Ammon's horn (tissue), 1 donor: ENCODE measurements at regions not wholly inside any gene's neighbourhood (a gene's known extent, or its start where the extent isn't known, plus 50 kb on each side); places are given as distances from the start of the nearest gene placed in this dataset.
A peak's percentile ranks its signal among the peaks of the same experiment; 100 is the strongest.

Experiments
- DNase-seq: peaks from one replicate; pipeline ENCODE4 v3.0.0-alpha.2; 2016; ENCODE audit warnings: low spot score

GRCh38 chr1:172801771-172802322 lies 142.9 kb downstream of the FASLG start:
- no peak for DNase-seq

DNA sequence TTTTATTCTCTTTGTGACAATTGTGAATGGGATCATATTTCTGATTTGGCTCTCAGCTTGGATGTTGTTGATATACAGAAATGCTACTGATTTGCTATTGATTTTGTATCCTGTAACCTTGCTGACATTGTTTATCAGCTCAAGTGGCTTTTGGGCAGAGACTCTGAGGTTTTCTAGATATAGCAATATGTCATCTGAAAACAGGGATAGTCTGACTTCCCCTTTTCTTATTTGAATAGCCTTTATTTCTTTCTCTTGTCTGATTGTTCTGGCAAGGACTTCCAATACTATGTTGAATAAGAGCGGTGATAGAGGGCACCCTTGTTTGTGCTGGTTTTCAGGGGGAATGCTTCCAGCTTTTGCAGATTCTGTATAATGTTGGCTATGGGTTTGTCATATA lies 150.8 kb downstream of the FASLG start:
- no peak for DNase-seq

- no peak for DNase-seq
These were observed 151.7 kb downstream of the FASLG start for GRCh38 chr1:172810480-172811175.

GRCh38 chr1:172811694-172812093 lies 152.8 kb downstream of the FASLG start:
- DNase-seq, result no peak

DNA sequence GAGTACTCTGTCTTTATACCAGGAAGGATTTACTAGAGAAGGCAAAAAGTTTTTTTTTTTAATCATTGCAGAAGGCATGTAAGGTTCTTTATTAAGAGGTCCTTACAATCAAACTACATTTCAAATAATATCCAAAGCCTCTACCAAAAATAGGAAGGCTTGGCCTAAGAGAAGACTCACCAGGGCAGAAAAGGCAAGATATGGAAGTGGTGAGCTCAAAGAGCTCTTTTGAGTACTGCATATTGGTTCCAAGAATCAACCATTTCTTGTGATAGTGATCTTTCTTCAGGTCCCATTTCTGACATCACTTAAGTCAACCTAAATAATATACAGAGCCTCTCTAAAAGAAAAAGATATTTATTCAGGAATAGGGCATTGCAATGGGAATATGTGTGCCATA lies 153.2 kb downstream of the FASLG start:
- DNase-seq, result no peak

GRCh38 chr1:172813330-172813729 lies 154.4 kb downstream of the FASLG start:
- DNase-seq, result no peak

DNA sequence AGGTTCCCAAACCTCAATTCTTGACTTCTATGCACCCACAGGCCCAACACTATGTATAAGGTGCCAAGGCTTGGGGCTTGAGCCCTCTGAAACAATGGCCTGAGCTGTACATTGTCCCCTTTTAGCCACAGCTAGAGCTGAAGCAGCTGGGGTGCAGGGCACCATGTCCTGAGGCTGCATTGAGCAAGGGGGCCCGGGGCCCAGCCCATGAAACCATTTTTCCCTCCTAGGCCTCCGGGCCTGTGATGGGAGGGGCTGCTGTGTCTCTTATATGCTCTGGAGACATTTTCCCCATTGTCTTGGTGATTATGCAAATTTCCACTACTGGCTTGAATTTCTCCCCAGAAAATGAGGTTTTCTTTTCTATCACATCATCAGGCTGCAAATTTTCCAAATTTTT lies 155.5 kb downstream of the FASLG start:
- DNase-seq, result no peak

- no peak for DNase-seq
These were observed 156.8 kb downstream of the FASLG start for GRCh38 chr1:172815740-172816139.

DNA sequence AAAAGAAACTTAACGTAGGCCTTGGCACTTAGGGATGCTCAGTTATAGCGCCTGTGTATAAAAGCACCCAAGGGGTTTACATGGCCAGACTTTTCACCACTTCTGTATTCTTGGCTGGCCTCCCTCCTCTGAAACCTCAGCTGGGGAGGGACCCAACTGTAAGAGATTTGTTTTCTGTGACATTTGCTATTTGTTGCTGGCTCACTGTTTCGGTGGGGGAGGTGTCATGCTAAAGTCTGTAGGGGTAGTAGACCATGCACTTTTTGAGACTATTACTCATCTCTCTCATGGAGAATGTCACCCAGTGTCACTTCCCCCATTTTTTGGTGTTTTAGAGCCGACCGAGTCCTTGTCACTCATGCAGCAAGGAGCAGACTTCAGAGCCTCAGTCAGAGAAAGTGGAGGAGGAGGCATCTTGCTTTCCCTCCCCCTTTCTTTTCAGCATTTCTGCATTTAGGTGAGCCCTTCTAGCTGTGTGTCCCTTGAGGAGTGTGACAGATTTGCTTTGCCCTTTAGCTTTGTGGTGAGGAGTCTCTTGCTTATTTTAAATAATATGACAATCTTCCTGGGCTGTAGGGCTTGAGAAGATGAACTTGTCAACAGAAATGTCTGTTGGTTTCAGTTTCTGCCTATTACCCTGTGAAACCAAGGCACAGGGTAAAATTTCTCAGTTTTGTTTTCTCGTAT lies 160.1 kb downstream of the FASLG start:
- DNase-seq, result peak; percentile 11

DNA sequence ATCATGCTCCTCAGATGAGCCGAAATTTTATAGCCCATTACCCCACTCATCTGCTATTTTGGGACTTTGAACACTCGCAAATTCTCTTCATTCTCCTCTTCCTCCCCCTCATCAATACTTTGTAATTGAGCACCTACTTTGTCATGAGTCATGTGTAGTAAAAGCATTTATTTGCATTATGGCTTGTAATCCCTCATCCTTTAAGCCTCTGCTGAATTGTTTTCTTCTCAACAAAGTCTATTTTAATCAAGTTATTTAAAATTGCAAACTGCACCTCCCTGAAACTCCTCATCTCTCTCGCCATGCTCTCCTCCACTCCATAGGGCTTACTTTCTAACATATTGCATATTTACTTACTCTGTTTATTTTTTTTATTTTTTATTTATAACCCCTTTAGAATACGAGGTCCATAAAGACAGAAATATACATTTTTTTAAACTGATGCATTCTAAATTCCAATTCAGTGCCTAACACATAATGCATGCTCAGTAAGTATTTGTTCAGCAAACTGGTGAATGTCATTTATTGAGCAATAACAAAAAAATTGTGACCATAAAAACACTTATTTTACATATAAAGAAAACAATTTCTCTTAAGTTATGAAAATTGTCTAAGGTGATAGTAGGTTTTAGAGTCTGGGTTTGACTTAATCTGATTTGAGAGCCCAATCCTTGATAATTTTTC lies 161.7 kb downstream of the FASLG start:
- DNase-seq, result no peak

DNA sequence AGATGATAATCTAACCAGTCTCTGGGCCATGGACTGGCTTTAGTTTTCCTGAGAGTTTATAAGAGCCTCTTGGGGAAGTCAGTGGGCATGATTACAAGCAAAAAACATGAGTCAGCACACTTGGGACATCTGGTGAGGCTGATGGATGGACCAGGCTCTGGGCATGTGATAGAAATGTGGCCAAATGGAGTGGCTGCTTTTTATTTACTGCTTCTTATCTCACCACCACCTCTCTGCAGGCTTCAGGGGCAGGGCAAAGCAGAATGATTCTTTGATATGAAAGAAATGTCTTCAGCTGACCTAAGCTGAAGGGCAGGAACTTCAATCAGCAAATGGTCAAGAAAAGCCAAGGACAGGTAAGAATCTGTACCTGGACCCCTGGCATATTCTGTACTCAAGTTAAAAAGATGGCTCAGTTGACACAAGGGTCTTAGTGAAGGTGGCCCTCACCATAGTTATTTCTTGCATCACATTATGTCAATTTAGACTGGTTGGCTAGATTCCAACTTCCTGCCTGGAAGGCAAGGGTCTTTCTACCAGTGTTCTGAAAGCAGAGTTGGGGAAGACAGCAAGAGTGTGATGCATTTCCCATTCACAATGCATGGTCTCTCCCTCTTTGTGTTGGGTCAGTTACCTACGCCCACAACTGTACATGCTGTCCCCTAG lies 162.8 kb downstream of the FASLG start:
- DNase-seq, result peak; percentile 52

GRCh38 chr1:172822886-172823285 lies 164.0 kb downstream of the FASLG start:
- DNase-seq, result no peak

DNA sequence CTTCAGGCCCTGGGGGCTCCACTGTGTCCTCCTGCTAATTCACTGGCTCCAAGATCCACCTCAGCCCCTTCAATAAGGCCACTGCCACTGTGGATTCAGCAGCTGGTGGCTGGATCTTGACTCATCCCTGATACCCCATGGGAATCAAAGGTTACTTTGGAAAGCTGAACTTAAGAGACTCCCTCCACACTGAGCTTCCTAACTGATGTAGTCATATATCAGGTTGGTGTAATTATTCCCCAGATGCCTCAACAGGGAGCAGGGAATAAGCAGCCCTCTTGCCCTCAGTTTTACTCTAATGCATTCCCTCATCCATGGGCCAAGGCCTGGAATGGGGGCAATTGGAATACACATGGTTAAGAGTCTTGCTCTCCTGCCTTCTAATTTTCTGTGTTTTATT lies 164.6 kb downstream of the FASLG start:
- no peak for DNase-seq

DNA sequence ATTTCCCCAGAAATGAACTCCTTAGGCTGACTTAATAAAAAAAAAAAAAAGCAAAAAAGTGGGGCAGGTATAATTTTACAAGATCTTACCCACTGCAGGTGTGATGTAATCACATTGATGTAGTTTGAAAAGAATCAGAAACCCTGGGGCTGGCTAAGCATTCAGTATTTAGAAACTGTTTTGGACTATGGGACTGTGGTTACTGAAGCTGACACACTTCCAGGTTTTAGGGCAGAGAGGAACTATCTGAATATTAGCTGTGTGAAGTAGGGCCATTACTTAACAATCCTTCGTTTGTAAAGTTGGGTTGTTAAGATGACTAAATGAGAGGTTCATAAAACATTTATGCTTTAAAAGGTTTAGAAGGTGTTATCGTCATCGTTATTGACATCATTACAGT lies 165.3 kb downstream of the FASLG start:
- DNase-seq, result peak; percentile 11

DNA sequence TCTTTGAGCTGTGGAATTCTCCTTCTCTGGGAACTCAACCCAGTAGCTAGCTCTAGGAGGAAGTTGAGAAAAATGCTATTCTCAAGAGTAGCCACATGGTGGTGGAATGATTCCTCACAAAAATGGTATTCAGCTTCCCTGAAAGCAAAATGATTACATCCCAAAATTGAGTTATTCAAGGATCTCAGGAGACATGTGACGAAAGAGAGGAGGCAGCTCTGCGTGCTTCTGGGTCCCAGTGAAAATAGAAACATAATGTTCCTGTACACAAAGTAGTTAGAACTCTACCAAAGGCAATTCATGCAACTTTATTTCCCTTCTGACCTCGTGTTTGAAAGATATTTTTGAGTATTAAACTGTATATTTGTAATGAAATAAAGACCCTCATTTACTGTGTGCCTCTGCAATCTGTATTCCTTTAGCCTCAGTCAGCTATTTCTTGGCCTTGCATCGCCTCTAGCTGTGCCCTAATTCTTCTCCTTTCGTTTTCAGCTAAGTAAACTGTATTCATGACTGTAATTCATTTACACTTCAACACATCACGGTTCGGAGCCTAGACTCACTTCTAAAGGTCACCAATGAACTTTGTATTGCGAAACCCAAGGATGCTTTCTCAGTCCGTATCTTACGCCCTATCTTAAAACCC lies 167.3 kb downstream of the FASLG start:
- peak; percentile 62 for DNase-seq

- DNase-seq, result no peak
These were observed 168.4 kb downstream of the FASLG start for GRCh38 chr1:172827301-172827700.

- no peak for DNase-seq
These were observed 168.9 kb downstream of the FASLG start for GRCh38 chr1:172827841-172828240.

DNA sequence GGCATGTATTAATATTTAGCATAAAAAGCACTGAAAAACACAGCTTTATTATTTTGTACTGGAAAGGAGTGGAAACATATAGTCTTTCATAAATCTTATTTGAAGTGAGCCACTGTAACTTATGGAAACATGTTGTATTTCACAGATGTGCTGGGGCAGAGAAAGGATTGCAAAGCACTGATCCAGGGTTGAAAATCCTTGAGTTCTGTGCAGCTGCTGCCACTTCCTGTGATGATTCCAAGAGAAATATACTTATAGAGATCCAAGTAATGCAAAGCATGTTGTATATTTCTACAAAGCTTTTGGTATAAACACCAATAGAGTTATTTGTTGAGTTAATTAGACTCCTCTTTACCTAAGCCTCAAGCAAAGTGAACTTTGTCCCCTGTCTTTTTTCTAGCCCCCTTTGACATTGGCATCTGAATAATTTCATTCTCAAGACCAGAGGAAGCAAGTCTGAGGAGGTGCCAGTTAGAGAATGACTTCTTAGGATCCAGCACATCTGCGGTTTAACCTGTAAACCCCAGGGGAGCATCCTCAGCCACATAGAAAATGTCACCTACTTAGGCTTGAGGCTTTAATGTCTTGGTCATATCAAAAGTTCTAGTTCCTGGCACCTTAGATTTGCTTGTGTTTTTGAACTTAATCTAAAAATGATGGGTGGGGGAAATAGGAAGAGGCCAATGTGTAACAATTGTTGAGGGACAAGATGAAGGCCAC lies 173.3 kb downstream of the FASLG start:
- DNase-seq, result no peak

GRCh38 chr1:172833954-172834353 lies 175.1 kb downstream of the FASLG start:
- no peak for DNase-seq

GRCh38 chr1:172834609-172835008 lies 175.7 kb downstream of the FASLG start:
- DNase-seq, result no peak

DNA sequence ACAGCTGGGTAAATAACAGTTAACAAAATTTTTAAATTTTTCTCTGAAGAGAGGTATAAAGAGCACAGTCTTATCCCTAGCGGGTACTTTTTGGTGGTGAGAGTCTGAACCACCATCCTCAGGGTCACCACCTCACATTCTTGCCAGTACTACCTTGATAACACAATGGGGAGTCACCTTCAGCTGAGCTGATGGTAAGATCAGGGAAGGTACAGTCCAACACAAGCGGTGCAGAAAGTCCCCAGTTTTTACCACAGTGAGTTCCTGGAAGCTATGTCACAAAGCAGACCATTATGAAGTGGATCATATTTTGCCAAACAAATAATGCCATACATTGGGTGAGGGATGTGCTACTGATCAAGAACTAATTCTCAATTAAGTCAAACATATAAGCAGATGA lies 176.9 kb downstream of the FASLG start:
- no peak for DNase-seq
